Mesenteric fat pad (tissue), 1 donor: ENCODE measurements at regions not wholly inside any gene's neighbourhood (a gene's known extent, or its start where the extent isn't known, plus 50 kb on each side); places are given as distances from the start of the nearest gene placed in this dataset.

Experiments
- DNase-seq: peaks from one replicate; pipeline ENCODE4 v3.0.0-alpha.2; 2020; ENCODE audit warnings: low spot score
- donor health status: DM: yes; HTN: yes; CAD: no.

DNA sequence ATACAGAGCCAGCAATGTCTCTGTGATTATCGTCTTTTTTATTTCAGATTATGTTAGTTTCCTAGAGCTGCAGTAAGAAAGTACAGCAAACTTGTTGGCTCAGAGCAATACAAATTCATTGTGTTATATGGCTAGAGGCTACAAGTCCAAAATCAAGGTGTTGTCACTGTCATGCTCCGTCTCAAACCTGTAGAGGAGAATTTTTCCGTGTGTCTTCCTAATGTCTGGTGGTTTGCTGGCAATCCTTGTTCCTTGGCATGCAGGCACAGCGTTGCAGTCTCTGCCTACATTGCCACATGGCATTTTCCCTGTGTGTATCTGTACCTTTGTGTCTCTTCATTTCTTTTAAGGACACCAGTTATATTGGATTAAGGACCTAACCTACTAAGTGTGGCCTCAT lies 244.4 kb downstream of the LRRIQ3 start:
- no peak for DNase-seq

DNA sequence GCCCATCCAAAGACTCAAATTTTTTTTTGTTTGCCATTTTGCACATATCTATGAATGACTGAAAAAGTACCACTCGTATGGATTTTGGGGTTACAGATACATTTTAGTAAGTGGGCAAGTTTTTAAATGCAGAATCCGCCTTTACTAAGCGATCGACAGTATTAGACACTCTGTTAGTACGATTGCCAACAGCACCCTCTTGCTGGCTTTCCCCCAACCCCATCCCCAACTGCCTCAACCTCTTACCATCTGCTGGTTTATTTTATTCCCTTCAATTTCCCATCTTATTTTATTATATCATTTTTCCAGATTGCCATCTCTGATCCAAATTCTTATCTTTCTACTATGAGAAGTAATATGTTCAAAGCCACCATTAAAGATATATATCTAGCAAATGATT lies 244.8 kb downstream of the LRRIQ3 start:
- DNase-seq = no peak

DNA sequence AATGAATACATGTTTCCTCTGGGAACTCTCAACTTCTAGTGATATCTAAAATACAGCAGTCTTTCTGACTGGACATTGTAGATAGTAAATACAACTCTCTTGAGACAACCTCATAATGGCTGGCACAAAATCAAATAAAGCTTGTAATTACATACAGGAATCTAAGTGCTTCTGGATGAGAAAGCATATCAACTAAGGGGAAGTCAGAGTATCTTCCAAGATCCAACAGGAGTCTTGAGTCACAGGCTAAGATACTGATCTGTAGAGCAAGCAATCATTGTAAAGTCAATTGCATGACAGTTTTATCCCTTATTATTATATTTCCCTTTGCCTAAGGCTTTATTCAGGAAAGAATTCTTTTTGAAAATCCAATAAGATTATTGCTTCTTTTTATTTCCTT lies 249.9 kb downstream of the LRRIQ3 start:
- no peak for DNase-seq

DNA sequence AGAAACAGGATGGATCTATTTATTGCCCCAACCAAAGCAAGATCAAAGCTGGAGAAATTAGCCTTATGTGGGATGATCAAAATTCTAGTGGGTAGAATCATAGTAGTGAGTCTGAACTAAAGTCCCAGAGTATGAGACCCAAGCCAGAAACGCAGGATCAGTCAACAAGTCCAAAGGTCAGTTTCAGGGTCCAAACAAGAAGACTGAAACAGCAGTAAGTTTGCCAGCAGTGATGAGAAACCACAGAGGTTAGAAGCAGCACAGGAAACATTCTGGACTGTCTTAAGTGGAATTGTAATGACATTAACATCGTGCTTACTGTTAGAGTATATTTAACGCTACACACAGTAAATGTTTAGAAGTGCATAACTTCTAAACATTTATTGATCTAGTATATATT lies 251.0 kb downstream of the LRRIQ3 start:
- DNase-seq = no peak

DNA sequence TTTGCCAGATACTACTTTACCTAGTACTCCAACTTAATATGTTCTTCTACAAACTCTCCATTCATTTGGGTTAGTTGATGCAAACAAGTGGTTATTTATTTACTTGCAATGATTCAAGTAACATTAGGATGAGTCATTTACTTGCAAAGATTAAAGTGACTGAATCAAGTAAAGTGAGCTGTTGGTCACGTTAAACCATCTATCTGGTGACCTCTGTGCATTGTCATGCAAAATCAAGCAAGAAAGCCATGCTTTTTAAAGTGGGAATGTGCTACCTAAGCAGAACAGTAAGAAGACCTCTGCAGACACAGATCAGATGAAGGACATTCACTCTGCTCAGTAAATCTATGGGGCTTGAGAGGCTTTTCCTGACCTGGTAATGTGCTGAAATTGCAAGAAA lies 254.7 kb downstream of the LRRIQ3 start:
- DNase-seq = no peak

DNA sequence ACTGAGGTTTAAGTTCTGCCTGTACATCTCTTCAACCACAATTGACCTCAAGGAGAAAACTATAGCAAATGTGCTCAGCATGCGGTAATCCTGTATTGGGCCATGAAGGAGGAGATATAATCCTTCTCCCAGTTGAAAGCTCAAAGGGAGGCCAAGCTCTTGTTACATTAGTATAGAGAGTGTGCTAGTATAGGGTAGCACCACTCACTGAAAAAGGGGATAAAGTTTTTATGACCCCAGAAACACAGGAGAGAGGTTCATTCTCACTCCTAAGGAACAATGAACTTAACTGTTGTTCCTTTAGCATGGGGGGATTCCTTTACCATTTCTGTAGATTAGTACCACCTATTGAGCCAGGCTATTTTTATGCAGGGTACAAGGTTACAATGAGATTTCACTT lies 267.7 kb downstream of the LRRIQ3 start:
- DNase-seq = no peak

DNA sequence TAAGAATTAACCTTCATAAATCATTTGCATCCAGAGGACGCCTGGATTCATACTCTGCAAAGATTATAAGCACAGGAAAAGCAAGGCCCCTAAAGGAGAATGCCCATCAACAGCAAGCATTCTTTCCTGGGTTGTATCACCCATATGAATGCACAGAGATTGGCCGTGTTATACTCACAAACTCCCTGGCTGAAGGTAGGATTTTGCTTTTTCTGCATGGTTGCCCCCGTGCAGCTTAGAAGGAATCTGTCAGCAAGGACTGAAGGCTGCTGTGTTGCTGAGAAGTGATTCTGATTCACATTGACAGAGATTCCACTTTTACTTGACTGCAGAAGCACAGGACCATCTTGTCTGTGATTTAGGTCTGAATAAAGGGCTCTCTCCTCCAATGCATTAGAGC lies 283.0 kb downstream of the LRRIQ3 start:
- DNase-seq = no peak

DNA sequence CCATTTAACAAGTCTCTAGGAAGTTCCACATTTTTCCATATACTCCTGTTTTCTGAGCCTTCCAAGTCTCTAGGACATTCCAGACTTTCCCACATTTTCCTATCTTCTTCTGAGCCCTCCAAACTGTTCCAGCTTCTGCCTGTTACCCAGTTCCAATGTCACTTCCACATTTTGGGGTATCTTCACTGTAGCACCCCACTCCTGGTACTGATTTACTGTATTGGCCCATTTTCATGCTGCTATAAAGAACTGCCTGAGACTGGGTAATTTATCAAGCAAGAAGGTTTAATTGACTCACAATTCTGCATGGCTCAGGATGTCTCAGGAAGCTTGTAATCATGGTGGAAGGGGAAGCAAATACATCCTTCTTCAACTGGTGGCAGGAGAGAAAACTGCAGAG lies 285.0 kb downstream of the LRRIQ3 start:
- no peak for DNase-seq

DNA sequence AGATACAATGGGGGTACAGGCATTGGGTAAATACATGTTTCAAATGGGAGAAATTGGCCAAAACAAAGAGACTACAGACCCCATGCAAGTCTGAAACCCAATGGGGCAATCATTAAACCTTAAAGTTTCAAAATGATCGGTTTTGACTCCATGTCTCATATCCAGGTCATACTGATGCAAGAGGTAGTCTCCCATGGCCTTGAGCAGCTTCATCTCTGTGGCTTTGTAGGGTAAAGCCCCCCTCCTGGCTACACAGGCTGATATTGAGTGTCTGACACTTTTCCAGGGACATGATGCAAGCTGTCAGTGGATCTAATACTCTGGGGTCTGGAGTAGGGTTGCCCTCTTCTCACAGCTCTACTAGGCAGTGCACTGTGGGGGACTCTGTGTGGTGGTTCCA lies 286.1 kb downstream of the LRRIQ3 start:
- no peak for DNase-seq

DNA sequence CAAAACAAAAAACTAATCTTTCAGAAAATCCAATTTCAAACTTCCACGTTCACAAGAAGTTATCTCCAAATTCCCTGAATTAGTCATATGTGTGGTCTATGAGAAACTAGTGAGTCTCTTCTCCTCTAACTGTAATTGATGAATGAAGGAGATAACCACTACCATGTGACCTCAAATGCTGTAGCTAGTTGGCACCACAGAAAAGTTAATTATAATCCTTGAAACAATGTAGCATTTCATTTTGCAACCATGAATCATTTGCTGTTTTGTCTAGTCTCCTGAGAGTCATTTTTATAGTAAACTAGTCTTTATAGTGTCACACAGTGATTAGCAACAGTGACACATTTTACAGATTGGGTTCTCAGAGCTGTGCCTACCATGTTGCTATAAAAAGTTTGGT lies 287.5 kb downstream of the LRRIQ3 start:
- DNase-seq = no peak

DNA sequence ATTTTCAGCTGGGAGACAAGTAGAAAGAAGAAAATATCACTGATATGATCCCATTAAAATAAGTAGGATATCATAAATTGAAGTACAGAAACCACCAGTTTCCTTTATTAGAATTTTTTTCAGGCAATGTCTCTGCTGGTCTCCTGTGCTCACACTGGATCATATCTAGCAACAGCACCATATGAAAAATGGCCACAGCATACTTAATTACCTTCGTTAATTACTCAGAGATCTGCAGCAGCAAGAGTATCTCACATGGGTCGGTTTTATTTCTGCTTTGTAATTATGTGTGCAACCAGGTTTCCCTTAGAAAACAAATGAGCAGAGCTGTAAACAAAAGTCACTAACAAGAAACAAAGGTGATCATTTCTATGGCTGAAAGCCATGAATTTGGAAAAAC lies 287.9 kb downstream of the LRRIQ3 start:
- no peak for DNase-seq

DNA sequence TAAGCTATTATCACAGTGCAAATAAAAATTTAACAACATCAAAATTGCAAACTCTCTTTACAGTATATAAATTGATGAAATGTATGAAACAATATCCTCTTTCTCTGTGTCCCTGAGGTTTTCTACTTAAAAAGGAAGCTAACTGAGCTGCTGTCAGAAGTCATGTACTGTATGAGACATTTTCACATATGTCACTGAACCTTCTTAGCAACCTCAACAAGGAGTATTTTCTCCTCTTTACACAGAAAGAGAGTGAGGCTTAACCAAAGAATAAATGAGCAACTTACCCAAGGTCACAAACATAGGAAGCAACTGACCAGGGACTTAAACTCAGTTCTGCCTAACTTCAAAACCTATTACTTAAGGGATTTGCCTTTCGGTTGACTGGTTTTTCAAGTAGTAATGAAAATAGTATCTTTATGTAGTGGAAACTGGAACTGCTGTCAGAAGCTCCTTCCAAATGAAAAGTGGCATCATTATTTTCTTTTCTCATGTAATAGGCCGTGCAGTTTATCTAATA lies 288.9 kb downstream of the LRRIQ3 start:
- no peak for DNase-seq

DNA sequence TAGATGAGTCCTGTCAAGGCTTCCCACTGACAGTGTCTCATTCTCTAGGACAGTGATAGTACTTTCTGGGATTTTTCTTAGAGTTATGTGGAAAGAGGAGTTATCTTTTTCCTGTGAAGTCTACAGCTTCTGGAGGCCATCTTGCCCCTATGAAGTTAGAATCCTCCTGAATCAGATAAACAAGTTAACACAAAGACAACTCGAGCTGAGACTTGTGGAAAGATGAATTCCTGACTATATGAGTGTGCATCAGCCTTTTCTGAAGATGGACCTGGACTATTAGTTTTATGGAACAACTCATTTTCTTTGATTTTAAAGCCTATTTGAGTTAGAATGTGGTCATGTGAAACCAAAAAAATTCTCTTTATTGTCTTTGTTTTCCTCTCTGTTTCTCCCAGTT lies 290.9 kb downstream of the LRRIQ3 start:
- DNase-seq = no peak

DNA sequence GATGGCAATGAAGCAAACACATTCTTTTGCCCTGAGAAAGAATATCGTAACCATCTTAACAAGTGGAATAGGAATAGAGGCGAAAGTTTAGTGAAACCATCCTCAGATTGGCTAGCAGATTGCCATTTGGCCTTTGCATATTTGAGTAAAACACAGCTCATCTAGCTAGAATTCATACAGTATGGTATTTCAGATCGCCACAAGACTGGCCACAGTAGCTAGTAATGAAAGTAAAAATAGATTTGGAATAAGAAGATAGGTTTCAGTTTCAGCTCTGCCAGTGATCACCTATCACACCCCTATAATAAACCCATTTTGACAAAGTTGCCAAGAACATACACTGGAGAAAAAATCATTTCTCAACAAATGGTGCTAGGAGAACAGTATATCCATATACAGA lies 294.9 kb downstream of the LRRIQ3 start:
- no peak for DNase-seq

DNA sequence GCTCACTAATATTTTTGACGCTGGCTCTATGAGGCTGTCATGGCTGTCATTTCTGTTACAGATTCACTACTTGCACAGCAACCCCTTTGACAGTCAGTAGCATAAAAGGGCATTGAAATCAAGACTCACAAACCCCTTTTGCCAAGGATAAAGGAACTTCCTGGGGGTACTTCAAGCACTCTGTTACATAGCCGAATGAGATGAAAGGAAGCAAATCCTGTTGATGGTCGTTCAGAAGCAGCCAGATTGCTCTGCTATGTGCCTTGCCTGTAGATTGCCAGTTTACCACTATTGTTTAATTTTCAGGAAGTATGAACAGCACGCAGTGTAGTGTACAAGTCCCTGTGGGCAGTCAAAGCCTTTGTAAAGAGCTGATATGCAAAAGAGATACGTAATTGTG lies 296.2 kb downstream of the LRRIQ3 start:
- DNase-seq = no peak

DNA sequence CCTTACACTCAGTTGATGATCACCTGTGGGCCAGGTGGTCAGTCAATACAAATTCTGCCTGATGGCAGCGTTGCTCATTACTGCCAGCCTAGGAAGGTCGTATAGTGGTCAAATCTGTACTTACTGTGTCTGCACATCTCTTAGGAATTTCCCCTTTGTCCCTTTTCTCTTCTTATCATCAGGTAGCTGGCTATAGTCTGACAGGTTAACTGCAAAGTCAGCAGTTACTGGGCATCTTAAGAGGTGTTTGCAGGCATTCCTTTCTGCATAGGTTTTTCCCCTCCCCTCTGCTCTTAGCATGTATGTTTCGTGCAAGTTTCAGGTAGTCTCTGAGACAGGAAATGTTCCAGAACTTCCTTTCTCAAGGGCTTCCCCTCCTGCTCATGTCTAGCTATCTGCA lies 298.7 kb downstream of the LRRIQ3 start:
- no peak for DNase-seq

DNA sequence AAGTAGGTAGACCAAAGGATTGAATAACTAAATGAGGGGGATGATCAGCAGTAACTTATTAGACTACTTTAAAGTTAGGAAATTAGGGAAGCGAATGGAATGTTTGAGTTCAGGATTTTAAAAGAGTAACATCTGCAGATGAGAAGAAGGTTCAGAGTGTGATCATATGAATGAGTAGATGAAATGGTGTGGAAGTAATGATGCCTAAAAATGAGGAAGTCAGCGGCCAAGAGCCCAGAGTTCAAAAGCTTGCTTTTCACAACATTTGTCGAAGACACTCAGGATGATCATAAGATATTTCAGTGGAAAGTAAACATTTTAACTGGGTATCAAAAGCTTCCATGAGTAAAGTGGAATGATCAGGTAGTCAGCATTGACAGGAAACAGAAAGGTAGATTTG lies 299.4 kb downstream of the LRRIQ3 start:
- no peak for DNase-seq

DNA sequence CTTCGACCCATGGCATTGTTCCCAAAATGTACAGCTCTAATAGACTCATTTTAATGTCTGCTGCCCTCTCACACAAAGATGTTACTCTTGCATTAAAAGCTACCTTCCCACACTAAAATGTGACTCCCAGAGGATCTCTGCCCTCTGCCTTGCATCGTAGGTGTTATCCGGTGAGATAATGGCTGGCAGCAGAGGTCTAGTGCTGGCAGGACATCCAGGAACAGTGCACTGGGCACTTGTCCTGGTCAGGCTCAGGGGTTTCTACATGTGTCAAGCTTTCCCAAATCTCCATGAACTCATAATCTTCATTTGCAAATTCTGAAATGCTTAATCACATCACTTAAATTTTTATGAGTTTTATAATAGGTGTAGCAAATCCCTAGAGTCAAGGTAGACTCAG lies 310.6 kb downstream of the LRRIQ3 start:
- no peak for DNase-seq

DNA sequence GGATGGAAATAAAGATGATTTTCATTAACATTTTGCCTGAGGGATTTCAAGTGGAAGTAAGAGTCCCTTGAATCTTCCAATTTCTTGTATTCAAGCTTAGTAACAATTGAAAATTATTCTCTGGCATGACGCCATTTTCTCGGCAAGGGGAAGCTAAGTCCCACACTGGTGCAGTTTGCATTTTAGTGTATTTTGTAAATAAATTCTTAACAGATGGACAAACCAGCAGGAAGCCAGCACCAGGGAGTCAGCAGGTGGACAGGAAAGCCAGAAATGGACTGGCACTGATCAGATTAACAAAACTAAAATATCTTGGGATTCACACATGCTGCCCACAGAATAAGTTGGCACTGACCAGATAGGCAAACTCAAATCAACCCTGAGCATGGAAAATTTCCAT lies 311.3 kb downstream of the LRRIQ3 start:
- DNase-seq = no peak

DNA sequence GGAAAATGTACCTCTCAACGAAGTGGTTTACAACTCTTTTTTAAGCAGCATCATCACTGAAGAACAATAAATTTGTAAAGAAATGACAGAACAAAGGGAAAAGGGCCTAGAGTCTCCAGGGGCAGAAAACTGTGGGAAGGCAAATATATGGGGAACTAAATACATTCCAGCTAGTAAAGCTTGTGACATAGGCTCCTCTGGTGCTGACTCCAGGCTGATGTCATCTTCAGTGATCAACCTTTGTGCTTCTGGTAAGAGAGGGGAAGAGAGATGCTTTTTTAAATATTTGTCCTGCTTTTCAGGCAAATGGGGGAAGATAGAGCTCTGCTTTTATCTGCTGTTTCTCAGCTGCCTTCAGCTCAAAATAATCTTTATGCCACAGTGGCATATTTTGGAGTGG lies 323.2 kb downstream of the LRRIQ3 start:
- DNase-seq = no peak

DNA sequence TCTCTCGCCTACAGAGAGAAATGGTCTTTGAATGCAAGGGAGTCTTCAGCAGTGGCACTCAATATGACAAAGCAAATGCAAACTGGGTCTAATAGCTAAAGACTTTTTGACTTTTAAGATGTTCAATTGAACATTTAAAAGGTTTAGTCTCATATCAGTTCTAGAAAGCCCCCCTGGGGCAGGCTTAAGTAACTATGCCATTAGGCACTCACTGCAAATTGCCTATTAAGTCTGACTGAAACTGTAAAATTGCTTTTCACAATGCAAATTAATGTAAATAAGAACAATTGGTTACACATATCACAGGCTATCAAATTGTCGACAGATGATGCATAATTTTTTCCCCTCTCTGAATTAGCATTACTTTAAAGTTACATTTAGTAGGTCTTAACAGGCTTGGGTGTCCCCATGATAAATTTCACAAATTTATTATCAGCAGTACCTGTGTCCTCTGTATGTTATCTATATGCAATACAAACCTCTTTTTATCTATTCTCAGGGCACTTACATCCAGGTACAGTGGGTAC lies 329.1 kb downstream of the LRRIQ3 start:
- DNase-seq = no peak

DNA sequence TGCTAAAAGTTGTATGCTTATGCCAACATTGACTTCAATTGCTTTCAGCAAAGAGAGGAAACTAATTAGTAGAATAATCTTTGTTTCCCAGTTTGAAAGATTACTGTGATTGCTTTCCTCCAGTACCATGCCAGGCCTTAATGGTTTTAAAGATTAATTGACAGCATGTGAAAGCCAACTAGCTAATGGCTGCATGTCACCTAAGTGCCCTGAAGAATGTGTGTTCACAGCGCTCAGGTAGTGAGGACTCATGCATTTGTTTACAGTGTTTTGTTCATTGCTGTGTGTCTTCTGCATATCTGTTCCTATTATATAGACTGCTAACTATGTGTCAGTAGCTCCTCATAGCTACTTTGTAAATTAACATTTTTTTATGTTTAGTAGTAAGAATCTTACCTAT lies 335.6 kb downstream of the LRRIQ3 start:
- no peak for DNase-seq

DNA sequence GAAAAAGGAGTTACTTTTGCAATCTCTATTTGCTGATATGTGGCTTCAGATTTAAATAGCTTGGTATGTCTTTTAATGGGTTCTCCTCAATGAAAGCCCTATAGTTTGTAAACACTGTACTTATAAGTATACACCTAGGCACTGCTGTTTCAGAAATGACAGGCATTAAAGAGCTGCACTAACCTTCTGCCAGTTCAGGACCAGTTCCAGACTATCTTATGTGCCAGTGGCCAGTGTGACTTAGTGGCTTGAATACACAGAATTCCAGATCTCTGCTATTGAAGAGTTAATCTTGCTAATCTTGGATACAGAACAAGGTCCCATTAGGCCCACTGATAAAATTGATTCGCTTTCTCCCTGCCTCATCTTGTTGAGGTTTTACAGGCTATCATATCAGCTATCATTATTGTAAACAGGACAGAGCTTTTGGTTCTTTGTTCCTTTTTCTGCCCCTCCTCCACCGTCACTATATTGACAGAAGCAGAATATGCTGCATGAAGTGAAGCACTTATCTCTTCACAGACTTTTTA lies 337.5 kb downstream of the LRRIQ3 start:
- no peak for DNase-seq

DNA sequence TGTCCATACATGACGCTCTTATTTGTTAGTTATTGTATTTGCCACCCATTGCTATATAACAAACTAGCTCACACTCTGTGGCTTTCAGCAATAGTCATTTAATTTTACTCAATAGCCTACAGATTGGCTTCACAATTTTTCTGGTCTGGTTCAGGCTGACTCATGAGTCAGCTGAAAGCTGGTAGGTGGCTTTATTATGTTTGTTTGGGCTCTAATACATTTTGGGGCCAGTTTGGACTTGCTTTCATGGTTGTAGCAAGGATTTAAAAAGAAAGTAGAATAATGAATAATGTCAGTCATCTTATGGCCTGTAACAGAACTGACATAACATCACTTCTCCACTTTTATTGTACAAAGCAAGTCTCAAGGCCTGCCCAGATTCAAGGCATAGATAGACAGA lies 338.7 kb downstream of the LRRIQ3 start:
- no peak for DNase-seq
